ENCODE measurements at regions not wholly inside any gene's neighbourhood (a gene's known extent, or its start where the extent isn't known, plus 50 kb on each side); places are given as distances from the start of the nearest gene placed in this dataset.

GRCh38 chr10:113450046-113450804 lies 102.6 kb upstream of the HABP2 start:
- no peak for DNase-seq (ENCODE audit: low read depth)
- H3K36me3 ChIP-seq (ENCODE audit: control insufficient read depth, insufficient read depth, low read length) = no peaks in the 10 kb centered on the region
- no peaks in the 10 kb centered on the region for H3K27me3 ChIP-seq (ENCODE audit: control insufficient read depth, insufficient read depth, low read length)
- no peak overlapping the region for H3K4me3 ChIP-seq (ENCODE audit: low read depth, low read length)
- no peak for TF ChIP-seq CTCF (IDR thresholded peaks at IDR 0.05; ENCODE audit: insufficient read depth, low read length, poor library complexity, severe bottlenecking)

- DNase-seq (ENCODE audit: low read depth) = no peak
- TF ChIP-seq CTCF (IDR thresholded peaks at IDR 0.05; ENCODE audit: insufficient read depth, low read length, poor library complexity, severe bottlenecking) = no peak
- Histone ChIP-seq H3K36me3 (ENCODE audit: control insufficient read depth, insufficient read depth, low read length) (no peaks in the 10 kb centered on the region), H3K4me3 (ENCODE audit: low read depth, low read length) (no peak overlapping the region), H3K27me3 (ENCODE audit: control insufficient read depth, insufficient read depth, low read length) (no peaks in the 10 kb centered on the region)
Observed at GRCh38 chr10:113450906-113451305, 101.9 kb upstream of the HABP2 start.

GRCh38 chr10:113452146-113452845 lies 100.6 kb upstream of the HABP2 start:
- no peak for TF ChIP-seq CTCF (IDR thresholded peaks at IDR 0.05; ENCODE audit: insufficient read depth, low read length, poor library complexity, severe bottlenecking)
- Histone ChIP-seq H3K36me3 (ENCODE audit: control insufficient read depth, insufficient read depth, low read length) (no peaks in the 10 kb centered on the region), H3K4me3 (ENCODE audit: low read depth, low read length) (no peak overlapping the region), H3K27me3 (ENCODE audit: control insufficient read depth, insufficient read depth, low read length) (no peaks in the 10 kb centered on the region)
- DNase-seq (ENCODE audit: low read depth) = no peak

GRCh38 chr10:113453351-113453750 lies 99.5 kb upstream of the HABP2 start:
- Histone ChIP-seq H3K27me3 (ENCODE audit: control insufficient read depth, insufficient read depth, low read length) (no peaks in the 10 kb centered on the region), H3K4me3 (ENCODE audit: low read depth, low read length) (no peak overlapping the region), H3K36me3 (ENCODE audit: control insufficient read depth, insufficient read depth, low read length) (no peaks in the 10 kb centered on the region)
- TF ChIP-seq CTCF (IDR thresholded peaks at IDR 0.05; ENCODE audit: insufficient read depth, low read length, poor library complexity, severe bottlenecking) = no peak
- no peak for DNase-seq (ENCODE audit: low read depth)

DNA sequence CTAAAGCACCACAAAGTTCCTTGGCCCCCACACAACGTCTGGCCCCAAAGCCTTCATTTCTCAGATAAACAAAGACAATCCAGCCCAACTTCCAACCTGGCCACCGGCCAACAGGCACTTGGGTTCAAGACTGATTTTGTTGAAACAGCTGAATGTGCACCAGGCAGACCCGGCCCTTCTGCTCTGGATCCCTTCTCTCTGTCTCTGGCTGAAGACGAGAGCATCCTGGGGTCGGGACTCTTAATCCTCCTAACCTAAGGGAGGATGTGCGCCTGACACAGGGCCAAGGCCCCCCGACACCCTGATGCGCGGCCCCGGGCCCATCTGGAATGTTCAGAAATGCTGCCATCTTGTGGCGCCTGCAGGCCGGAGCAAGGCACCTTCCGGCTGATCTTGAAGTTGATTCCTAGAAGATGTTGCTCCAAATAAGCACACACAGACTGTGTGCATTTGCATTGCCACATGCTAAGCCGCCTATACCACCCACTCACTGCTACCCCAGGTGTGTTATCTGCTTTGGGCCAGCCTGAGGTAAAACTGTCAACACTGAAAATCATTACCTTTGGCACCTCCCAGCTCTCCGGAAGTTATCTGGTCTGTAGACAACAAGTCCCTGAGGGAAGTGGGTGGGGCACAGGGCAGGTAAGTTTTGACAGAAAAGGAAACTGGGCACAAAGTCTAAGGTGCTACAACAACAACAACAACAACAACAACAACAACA lies 98.4 kb upstream of the HABP2 start:
- no peak for DNase-seq (ENCODE audit: low read depth)
- TF ChIP-seq CTCF (IDR thresholded peaks at IDR 0.05; ENCODE audit: insufficient read depth, low read length, poor library complexity, severe bottlenecking) = peak; percentile 85
- no peak overlapping the region for H3K4me3 ChIP-seq (ENCODE audit: low read depth, low read length)
- no peaks in the 10 kb centered on the region for H3K27me3 ChIP-seq (ENCODE audit: control insufficient read depth, insufficient read depth, low read length)
- H3K36me3 ChIP-seq (ENCODE audit: control insufficient read depth, insufficient read depth, low read length) = no peaks in the 10 kb centered on the region
